ENCODE measurements at regions not wholly inside any gene's neighbourhood (a gene's known extent, or its start where the extent isn't known, plus 50 kb on each side); places are given as distances from the start of the nearest gene placed in this dataset.

- TF ChIP-seq EZH2phosphoT487 (conservative IDR thresholded peaks at IDR 0.05; ENCODE audit: low read length) (no peak), CTCF (IDR thresholded peaks at IDR 0.05; ENCODE audit: insufficient read depth, low read length, poor library complexity, severe bottlenecking) (no peak)
Observed at GRCh38 chr2:128406736-128407554, 88.3 kb upstream of the HS6ST1 start.
